ENCODE measurements at regions not wholly inside any gene's neighbourhood (a gene's known extent, or its start where the extent isn't known, plus 50 kb on each side); places are given as distances from the start of the nearest gene placed in this dataset.

GRCh38 chr21:15549671-15550070, 180.1 kb upstream of the USP25 start:
- Mint-ChIP-seq H3K27me3 (peaks cover 13% of the 10 kb centered on the region), H3K4me3 (no peak overlapping the region), H3K27ac (ENCODE audit: low read depth) (no peak overlapping the region), H3K36me3 (ENCODE audit: insufficient read depth) (no peaks in the 10 kb centered on the region), H3K4me1 (no peaks in the 10 kb centered on the region), H3K9me3 (no peaks in the 10 kb centered on the region)
- ATAC-seq (replicated peaks; ENCODE audit: extremely low read depth, poor library complexity, severe bottlenecking), result no peak
- no peak for DNase-seq (ENCODE audit: low spot score in 2 of 2)

- H3K36me3 Mint-ChIP-seq (ENCODE audit: insufficient read depth), result no peaks in the 10 kb centered on the region
- DNase-seq (ENCODE audit: low spot score in 2 of 2) (no peak), ATAC-seq (replicated peaks; ENCODE audit: extremely low read depth, poor library complexity, severe bottlenecking) (no peak)
- no peak overlapping the region for H3K4me3 Mint-ChIP-seq
- H3K9me3 Mint-ChIP-seq, result no peaks in the 10 kb centered on the region
- no peaks in the 10 kb centered on the region for H3K27me3 Mint-ChIP-seq
- no peak overlapping the region for H3K27ac Mint-ChIP-seq (ENCODE audit: low read depth)
- no peaks in the 10 kb centered on the region for H3K4me1 Mint-ChIP-seq
These were observed 176.8 kb upstream of the USP25 start for GRCh38 chr21:15552914-15553494.

- Mint-ChIP-seq H3K9me3 (no peaks in the 10 kb centered on the region), H3K4me1 (no peaks in the 10 kb centered on the region), H3K36me3 (ENCODE audit: insufficient read depth) (no peaks in the 10 kb centered on the region), H3K27ac (ENCODE audit: low read depth) (no peak overlapping the region), H3K27me3 (peaks cover 22% of the 10 kb centered on the region), H3K4me3 (no peak overlapping the region)
- ATAC-seq (replicated peaks; ENCODE audit: extremely low read depth, poor library complexity, severe bottlenecking), result no peak
- no peak for DNase-seq (ENCODE audit: low spot score in 2 of 2)
These were observed 171.9 kb upstream of the USP25 start for GRCh38 chr21:15557925-15558324.

GRCh38 chr21:15558884-15559283, 170.9 kb upstream of the USP25 start:
- H3K36me3 Mint-ChIP-seq (ENCODE audit: insufficient read depth), result no peaks in the 10 kb centered on the region
- peaks cover 30% of the 10 kb centered on the region for H3K27me3 Mint-ChIP-seq
- no peak for DNase-seq (ENCODE audit: low spot score in 2 of 2)
- no peak for ATAC-seq (replicated peaks; ENCODE audit: extremely low read depth, poor library complexity, severe bottlenecking)
- no peaks in the 10 kb centered on the region for H3K4me1 Mint-ChIP-seq
- H3K9me3 Mint-ChIP-seq, result no peaks in the 10 kb centered on the region
- no peak overlapping the region for H3K27ac Mint-ChIP-seq (ENCODE audit: low read depth)
- no peak overlapping the region for H3K4me3 Mint-ChIP-seq

GRCh38 chr21:15559660-15560059, 170.1 kb upstream of the USP25 start:
- Mint-ChIP-seq H3K4me1 (no peaks in the 10 kb centered on the region), H3K27me3 (peaks cover 37% of the 10 kb centered on the region), H3K4me3 (no peak overlapping the region), H3K36me3 (ENCODE audit: insufficient read depth) (no peaks in the 10 kb centered on the region), H3K9me3 (no peaks in the 10 kb centered on the region), H3K27ac (ENCODE audit: low read depth) (no peak overlapping the region)
- DNase-seq (ENCODE audit: low spot score in 2 of 2) (no peak), ATAC-seq (replicated peaks; ENCODE audit: extremely low read depth, poor library complexity, severe bottlenecking) (no peak)

- Mint-ChIP-seq H3K4me3 (no peak overlapping the region), H3K36me3 (ENCODE audit: insufficient read depth) (no peaks in the 10 kb centered on the region), H3K27me3 (peaks cover 46% of the 10 kb centered on the region), H3K9me3 (no peaks in the 10 kb centered on the region), H3K4me1 (no peaks in the 10 kb centered on the region), H3K27ac (ENCODE audit: low read depth) (no peak overlapping the region)
- ATAC-seq (replicated peaks; ENCODE audit: extremely low read depth, poor library complexity, severe bottlenecking), result no peak
- DNase-seq (ENCODE audit: low spot score in 2 of 2), result no peak
These were observed 169.3 kb upstream of the USP25 start for GRCh38 chr21:15560383-15561056.

GRCh38 chr21:15562748-15563147, 167.0 kb upstream of the USP25 start:
- no peak overlapping the region for H3K4me3 Mint-ChIP-seq
- no peak for ATAC-seq (replicated peaks; ENCODE audit: extremely low read depth, poor library complexity, severe bottlenecking)
- H3K9me3 Mint-ChIP-seq, result no peaks in the 10 kb centered on the region
- H3K27ac Mint-ChIP-seq (ENCODE audit: low read depth), result no peak overlapping the region
- H3K4me1 Mint-ChIP-seq, result no peaks in the 10 kb centered on the region
- DNase-seq (ENCODE audit: low spot score in 2 of 2), result no peak
- H3K27me3 Mint-ChIP-seq, result peaks cover 57% of the 10 kb centered on the region
- no peaks in the 10 kb centered on the region for H3K36me3 Mint-ChIP-seq (ENCODE audit: insufficient read depth)

GRCh38 chr21:15564907-15565306, 164.9 kb upstream of the USP25 start:
- H3K27ac Mint-ChIP-seq (ENCODE audit: low read depth), result no peak overlapping the region
- H3K4me1 Mint-ChIP-seq, result no peaks in the 10 kb centered on the region
- peaks cover 78% of the 10 kb centered on the region for H3K27me3 Mint-ChIP-seq
- H3K36me3 Mint-ChIP-seq (ENCODE audit: insufficient read depth), result no peaks in the 10 kb centered on the region
- no peak for DNase-seq (ENCODE audit: low spot score in 2 of 2)
- no peak for ATAC-seq (replicated peaks; ENCODE audit: extremely low read depth, poor library complexity, severe bottlenecking)
- H3K4me3 Mint-ChIP-seq, result no peak overlapping the region
- no peaks in the 10 kb centered on the region for H3K9me3 Mint-ChIP-seq

GRCh38 chr21:15566703-15567102, 163.1 kb upstream of the USP25 start:
- DNase-seq (ENCODE audit: low spot score in 2 of 2), result no peak
- no peak for ATAC-seq (replicated peaks; ENCODE audit: extremely low read depth, poor library complexity, severe bottlenecking)
- Mint-ChIP-seq H3K4me3 (no peak overlapping the region), H3K36me3 (ENCODE audit: insufficient read depth) (no peaks in the 10 kb centered on the region), H3K9me3 (no peaks in the 10 kb centered on the region), H3K27ac (ENCODE audit: low read depth) (no peak overlapping the region), H3K4me1 (no peaks in the 10 kb centered on the region), H3K27me3 (peaks cover 81% of the 10 kb centered on the region)

GRCh38 chr21:15567191-15567590, 162.6 kb upstream of the USP25 start:
- ATAC-seq (replicated peaks; ENCODE audit: extremely low read depth, poor library complexity, severe bottlenecking) (no peak), DNase-seq (ENCODE audit: low spot score in 2 of 2) (no peak)
- H3K4me3 Mint-ChIP-seq, result no peak overlapping the region
- H3K9me3 Mint-ChIP-seq, result no peaks in the 10 kb centered on the region
- H3K27me3 Mint-ChIP-seq, result peaks cover 81% of the 10 kb centered on the region
- no peaks in the 10 kb centered on the region for H3K36me3 Mint-ChIP-seq (ENCODE audit: insufficient read depth)
- H3K4me1 Mint-ChIP-seq, result no peaks in the 10 kb centered on the region
- no peak overlapping the region for H3K27ac Mint-ChIP-seq (ENCODE audit: low read depth)

- H3K9me3 Mint-ChIP-seq, result no peaks in the 10 kb centered on the region
- DNase-seq (ENCODE audit: low spot score in 2 of 2) (no peak), ATAC-seq (replicated peaks; ENCODE audit: extremely low read depth, poor library complexity, severe bottlenecking) (no peak)
- no peak overlapping the region for H3K27ac Mint-ChIP-seq (ENCODE audit: low read depth)
- peaks cover 68% of the 10 kb centered on the region for H3K27me3 Mint-ChIP-seq
- no peak overlapping the region for H3K4me3 Mint-ChIP-seq
- H3K4me1 Mint-ChIP-seq, result no peaks in the 10 kb centered on the region
- no peaks in the 10 kb centered on the region for H3K36me3 Mint-ChIP-seq (ENCODE audit: insufficient read depth)
These were observed 161.3 kb upstream of the USP25 start for GRCh38 chr21:15568516-15568915.

- no peaks in the 10 kb centered on the region for H3K36me3 Mint-ChIP-seq (ENCODE audit: insufficient read depth)
- H3K27ac Mint-ChIP-seq (ENCODE audit: low read depth), result no peak overlapping the region
- H3K9me3 Mint-ChIP-seq, result no peaks in the 10 kb centered on the region
- no peak for DNase-seq (ENCODE audit: low spot score in 2 of 2)
- peaks cover 18% of the 10 kb centered on the region for H3K27me3 Mint-ChIP-seq
- H3K4me1 Mint-ChIP-seq, result no peaks in the 10 kb centered on the region
- no peak for ATAC-seq (replicated peaks; ENCODE audit: extremely low read depth, poor library complexity, severe bottlenecking)
- no peak overlapping the region for H3K4me3 Mint-ChIP-seq
These were observed 142.9 kb upstream of the USP25 start for GRCh38 chr21:15586752-15587427.

GRCh38 chr21:15592271-15592860, 137.4 kb upstream of the USP25 start:
- no peak overlapping the region for H3K4me3 Mint-ChIP-seq
- no peak for DNase-seq (ENCODE audit: low spot score in 2 of 2)
- H3K36me3 Mint-ChIP-seq (ENCODE audit: insufficient read depth), result no peaks in the 10 kb centered on the region
- H3K27ac Mint-ChIP-seq (ENCODE audit: low read depth), result no peak overlapping the region
- no peaks in the 10 kb centered on the region for H3K4me1 Mint-ChIP-seq
- no peaks in the 10 kb centered on the region for H3K9me3 Mint-ChIP-seq
- no peak for ATAC-seq (replicated peaks; ENCODE audit: extremely low read depth, poor library complexity, severe bottlenecking)
- peaks cover 27% of the 10 kb centered on the region for H3K27me3 Mint-ChIP-seq

Data from central memory CD8-positive, alpha-beta T cell (primary cell).